Hypothalamus (tissue), 51 donors: ENCODE measurements at regions not wholly inside any gene's neighbourhood (a gene's known extent, or its start where the extent isn't known, plus 50 kb on each side); places are given as distances from the start of the nearest gene placed in this dataset.

Experiments used
- DNase-seq, 51 donors: peaks; one replicate each; lab custom pipeline; 2025; lab: John Stamatoyannopoulos, UW

DNA sequence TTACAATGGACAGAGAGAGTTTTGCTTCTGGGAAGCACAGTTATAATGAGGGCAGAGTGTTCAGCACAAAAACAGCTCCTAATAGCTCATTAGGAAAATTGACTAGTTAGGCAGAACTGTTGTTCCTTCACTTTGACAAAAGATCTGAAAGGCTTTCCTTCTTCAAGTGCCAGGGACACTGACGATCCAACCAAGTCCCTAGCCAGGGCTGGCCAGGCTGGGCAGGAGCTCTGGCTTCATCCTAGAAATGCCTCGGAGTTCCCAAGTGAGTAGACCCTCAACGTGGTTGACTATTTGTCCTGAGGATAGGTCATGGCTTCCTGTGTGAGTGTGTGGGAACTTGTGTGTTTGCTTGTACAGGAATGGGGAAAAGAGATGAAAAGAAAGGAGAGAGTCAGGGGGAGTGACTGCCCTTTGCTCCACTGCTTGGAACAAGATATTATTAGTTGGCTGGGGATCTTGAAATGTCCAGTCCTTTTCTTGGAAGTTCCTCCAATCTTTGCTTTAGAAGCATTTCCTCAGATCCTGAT is 617.9 kb downstream of the NTRK3 start:
- peak in 6 of 51 donors; percentile 2 to 33 (median 6) for DNase-seq

DNA sequence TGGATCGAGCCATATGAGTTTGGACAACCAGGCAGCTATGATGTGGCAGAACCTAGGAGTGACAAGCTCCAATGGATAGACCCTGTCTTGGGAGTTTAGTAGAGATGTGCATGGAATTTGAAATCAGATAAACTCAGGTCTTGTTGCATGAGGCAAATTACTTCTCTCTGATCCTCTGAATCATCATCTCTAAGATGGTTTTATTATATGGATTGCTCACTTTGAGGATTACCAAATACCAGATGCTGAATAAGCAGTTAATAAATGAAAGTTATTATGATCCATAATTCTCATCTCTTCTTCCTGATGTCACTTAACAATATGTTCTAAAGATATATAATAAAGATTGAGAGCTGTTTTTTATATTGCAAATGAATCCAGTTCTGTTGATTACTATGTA is 622.2 kb downstream of the NTRK3 start:
- no peak for DNase-seq

DNA sequence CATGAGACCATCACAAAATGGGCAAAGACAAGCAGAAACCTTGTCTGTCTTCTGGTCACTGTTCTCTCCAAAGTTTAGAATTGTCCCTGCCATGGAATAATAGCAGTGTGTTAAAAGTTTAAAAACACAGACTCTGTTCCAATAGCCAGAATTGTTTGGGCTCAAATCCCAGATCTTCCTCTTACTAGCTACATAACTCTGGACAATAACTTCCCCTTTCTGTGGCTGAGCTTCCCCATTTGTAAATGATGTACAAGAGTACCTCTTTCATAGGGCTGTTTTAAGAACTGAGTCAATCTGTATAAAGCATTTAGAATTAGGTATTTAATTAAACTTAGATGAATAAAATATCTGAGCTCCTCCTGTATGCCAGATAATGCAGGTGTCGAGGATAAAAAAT is 623.0 kb downstream of the NTRK3 start:
- no peak for DNase-seq

GRCh38 chr15:87632364-87632763 is 624.2 kb downstream of the NTRK3 start:
- no peak for DNase-seq

DNA sequence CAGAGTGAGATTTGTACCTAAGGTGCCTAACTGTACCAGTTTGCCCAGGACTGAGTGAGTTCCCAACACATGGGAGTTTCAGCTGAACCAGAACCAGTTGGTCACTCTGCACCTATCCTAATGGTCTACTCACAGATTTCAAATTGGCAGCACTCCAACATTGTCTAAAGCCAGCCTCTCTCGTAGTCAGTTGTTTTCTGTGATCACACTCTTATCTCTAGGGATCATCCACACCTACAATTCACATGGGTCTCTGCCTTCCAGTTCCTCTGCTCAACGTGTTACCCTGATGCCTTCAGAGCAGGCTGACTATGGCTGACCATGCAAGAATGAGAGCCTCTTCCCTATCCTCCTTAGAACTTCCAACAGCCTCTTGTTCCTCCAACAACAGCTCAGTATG is 624.8 kb downstream of the NTRK3 start:
- DNase-seq: no peak

- no peak for DNase-seq
Measured at GRCh38 chr15:87631093-87631492, 625.4 kb downstream of the NTRK3 start.

GRCh38 chr15:87628311-87628710 is 628.2 kb downstream of the NTRK3 start:
- DNase-seq: no peak

DNA sequence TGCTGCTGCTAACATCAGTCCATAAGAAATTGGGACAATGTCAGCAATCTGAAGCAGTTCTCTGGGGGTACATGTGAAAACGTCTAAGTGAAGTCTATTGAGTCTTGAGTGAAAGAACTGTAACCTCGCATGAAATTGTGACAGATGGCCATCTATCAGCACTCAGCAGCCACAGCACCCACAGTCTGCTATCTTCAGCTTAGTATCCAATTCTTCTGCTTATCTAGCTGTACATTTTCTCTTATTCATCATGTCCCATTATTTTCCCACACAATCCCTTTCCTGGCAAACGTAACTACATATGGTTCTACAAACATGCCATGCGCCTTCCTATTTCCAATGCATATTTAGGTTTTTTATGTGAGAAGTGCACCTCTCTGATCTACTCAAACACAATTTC is 629.7 kb downstream of the NTRK3 start:
- DNase-seq: no peak

DNA sequence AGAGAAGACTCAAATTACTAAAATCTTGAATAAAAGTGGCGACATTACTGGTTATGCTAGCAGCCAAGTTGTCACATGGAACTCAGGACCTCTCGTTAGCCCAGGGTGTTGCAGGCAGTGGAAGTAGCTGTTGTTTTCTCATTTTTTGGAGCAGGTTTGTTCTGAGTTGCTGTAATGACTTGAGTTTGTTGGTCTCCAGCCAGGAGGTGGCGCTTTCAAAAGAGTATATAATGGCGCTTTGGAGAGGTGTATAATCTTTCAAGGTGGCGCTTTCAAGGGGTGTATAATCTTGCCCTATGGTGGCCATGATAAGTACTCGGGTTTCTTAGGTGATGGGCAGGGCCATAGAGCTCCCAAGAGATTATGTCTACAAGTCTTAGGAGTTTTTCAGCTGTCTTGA is 632.7 kb downstream of the NTRK3 start:
- DNase-seq: no peak

DNA sequence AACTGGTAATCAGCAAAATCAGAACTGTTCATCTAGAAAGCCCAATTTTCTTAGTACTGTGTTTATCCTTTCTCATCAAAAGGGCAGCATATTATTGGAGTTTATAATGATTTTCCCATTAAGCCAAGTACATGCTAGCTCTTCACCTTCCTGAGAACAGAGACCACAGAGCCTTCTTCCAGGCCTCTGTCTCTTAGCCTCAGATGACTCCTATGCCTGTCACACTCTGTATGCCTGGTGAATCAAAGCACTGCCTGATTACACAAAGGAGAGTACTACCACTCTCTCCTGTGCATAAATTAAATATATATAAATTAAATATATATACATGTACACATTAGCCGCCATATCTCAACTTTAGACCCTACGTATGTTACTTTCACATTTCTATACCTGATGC is 636.1 kb downstream of the NTRK3 start:
- DNase-seq: no peak

DNA sequence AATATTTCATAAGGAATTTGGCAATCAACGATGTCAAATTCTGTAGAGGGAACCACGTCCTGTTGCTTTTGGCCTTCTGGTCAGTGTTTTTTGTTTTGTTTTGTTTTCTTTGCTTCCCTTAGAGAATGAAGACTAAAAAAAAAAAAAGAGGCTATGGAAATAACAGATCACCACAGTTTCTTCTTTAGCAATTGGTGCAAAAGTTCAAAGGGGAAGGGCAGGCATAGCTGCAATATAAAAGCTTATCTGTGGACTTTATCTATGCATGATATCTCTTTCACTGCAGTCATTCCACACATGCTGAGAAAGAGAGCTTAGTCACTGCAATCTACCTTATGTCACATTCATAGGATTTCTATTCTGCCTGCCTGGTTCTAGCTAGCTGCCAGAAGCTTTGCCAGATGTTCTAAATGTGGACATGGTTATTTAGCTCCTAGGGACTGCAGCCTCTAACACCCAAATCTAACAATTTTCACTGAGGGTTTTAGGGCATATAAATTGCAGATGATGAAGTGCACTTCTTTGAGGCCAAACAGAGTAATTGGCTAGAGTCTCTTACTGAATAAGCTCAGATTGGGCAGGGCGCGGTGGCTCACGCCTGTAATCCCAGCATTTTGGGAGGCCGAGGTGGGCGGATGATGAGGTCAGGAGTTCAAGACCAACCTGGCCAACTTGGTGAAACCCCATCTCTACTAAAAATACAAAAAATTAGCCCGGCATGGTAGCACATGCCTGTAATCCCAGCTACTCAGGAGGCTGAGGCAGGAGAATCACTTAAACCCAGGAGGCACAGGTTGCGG is 637.2 kb downstream of the NTRK3 start:
- no peak for DNase-seq

- no peak for DNase-seq
Measured at GRCh38 chr15:87618203-87618725, 638.3 kb downstream of the NTRK3 start.

GRCh38 chr15:87614704-87615103 is 641.8 kb downstream of the NTRK3 start:
- DNase-seq: no peak

DNA sequence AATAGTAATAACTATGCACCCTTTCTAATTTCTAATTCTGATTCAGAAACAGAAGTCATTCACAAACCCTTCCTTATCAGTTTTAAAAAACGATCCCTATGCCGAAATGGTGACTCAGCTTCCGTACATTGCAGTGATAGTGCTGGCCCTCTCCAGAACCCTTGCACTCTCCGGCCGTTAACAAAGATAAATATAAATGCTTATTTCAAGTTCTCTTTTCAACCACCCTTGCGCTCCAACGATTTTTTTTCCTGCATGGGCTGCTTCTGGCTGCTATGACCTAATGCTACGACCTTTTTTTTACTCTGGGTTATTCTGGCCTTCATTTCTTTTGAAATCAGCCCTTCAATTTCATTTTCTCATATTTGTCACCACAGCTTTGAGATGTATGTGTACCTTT is 646.2 kb downstream of the NTRK3 start:
- no peak for DNase-seq

DNA sequence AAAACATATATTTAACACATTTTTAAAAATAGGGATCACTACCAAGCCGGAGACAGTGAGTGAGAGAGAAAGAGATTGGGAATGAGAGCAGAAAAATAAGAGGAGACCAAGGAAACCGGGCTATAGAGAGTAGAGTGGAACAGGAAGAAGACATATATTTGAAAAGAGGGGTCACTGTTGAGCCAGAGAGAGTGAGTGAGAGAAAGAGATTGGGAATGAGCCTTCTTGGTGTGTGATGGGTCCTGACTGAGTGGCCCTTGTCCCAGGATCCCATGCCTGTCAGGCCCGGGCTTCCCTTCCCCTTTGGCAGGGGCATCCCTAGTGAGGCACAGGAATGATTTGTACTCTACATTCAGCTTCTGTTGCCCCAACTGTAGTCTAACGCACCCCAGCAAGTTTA is 646.6 kb downstream of the NTRK3 start:
- DNase-seq: no peak

DNA sequence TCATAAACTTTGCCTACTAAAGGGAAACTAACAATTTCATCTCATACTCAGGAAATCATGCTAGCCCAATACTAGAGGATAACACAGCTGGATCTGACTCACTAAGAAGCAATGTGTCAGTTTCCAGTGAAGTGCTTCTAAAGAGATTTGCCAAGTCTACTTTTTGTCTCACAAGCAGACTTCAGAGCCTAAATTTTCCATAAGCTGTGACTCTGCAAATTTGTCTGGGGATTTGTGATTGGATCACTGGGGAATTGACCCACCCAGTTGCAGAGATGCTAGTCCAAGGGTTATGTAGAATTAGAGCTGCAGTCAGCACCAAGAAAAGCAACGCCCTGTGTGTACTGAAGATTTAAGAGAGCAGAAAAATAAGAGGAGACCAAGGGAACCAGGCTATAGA is 647.1 kb downstream of the NTRK3 start:
- DNase-seq: no peak

GRCh38 chr15:87608238-87609028 is 648.1 kb downstream of the NTRK3 start:
- DNase-seq: no peak

DNA sequence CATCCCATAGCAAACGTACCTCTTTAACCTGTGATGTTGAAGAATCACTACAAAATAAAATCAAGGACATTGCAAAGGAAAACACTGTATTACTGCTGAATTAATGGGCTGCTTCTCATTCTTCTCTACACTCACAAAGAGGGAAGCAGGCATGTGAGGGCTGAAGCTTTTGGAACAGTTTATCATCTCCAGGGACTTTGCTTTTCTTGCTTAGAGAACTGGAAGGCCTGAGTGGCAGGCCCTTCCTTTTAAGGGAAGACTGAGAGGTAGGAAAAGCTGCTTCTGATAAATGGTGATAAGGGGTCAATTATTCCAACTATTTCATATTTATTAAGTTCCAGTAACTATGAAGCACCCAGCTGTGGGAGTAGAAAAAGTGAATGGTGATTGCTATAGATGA is 649.6 kb downstream of the NTRK3 start:
- DNase-seq: no peak

DNA sequence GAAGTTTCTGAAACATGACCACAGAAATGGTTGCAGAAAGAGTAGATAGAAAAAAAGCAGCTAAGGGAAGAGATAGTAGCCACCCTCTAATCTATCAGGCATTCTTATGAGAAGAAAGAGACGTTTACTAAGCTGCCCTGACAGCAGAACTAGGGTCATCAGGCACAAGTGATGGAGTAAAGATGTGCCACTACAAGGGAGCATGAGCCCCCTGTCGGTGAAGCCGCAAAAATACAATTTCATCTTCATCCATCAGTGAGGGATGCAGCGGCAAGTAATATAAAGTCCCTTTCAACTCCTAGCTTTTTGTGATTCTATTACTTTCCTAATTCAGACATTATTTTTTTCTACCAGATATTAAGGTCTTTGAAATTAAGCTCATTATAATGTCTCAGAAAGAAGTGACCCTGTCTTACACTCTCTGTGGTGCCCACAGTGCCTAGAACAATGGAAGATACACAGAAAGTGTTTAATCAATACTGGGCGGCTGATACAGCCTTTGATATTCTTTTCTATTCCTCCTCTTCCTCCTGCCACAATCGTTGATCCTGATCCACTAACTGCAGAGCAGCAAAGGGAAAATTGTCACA is 651.6 kb downstream of the NTRK3 start:
- peak in 13 of 51 donors; percentile 1 to 39 (median 11) for DNase-seq

- DNase-seq: no peak
Measured at GRCh38 chr15:87602371-87602770, 654.2 kb downstream of the NTRK3 start.

DNA sequence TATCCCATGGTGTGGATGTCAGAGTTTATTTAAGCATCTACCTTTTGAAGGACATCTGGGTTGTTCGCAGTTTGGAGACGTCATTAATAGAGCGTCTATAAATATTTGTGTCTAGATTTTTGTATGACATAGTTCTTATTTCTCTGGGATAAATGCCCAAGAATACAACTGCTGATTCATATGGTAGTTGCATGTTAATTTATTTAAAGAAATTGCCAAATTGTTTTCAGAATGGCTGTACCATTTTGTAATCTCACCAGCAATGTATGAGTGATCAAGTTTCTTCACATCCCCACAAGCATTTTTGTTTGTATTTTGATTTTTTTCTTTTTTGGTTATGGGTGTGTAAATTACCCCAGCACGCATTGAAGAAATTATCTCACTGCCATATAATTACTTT is 656.9 kb downstream of the NTRK3 start:
- no peak for DNase-seq
